Osteoblast (primary cell): ENCODE measurements at regions not wholly inside any gene's neighbourhood (a gene's known extent, or its start where the extent isn't known, plus 50 kb on each side); places are given as distances from the start of the nearest gene placed in this dataset.

Experiments used
- DNase-seq: peaks from one replicate; pipeline ENCODE4 v3.0.0; 2011; ENCODE audit warnings: low spot score, mixed read lengths; ENCODE audit not compliant: insufficient read length; ENCODE audit errors: missing footprints
- H2AFZ ChIP-seq: 2 replicates; pipeline ENCODE4 v1.6.0; 2011; ENCODE audit warnings: mild to moderate bottlenecking, low read length
- H3K27ac ChIP-seq: 2 replicates; pipeline ENCODE4 v1.5.1; 2011; ENCODE audit warnings: mild to moderate bottlenecking, low read depth, low read length, moderate library complexity
- H3K27me3 ChIP-seq: 2 replicates; pipeline ENCODE4 v1.6.0; 2012; ENCODE audit warnings: mild to moderate bottlenecking, control low read depth, inconsistent platforms, low read length, moderate library complexity; ENCODE audit not compliant: insufficient read depth
- H3K36me3 ChIP-seq: 2 replicates; pipeline ENCODE4 v1.5.1; 2011; ENCODE audit warnings: mild to moderate bottlenecking, low read length, control low read depth, moderate library complexity; ENCODE audit not compliant: insufficient read depth
- H3K4me1 ChIP-seq: 2 replicates; pipeline ENCODE4 v1.5.1; 2011; ENCODE audit warnings: mild to moderate bottlenecking, low read length, control low read depth, moderate library complexity; ENCODE audit not compliant: insufficient read depth
- H3K4me2 ChIP-seq: 2 replicates; pipeline ENCODE4 v1.6.0; 2011; ENCODE audit warnings: mild to moderate bottlenecking, low read length; ENCODE audit not compliant: insufficient read depth
- H3K4me3 ChIP-seq: fragments of 200-600 bp; sonication (generic); 3 replicates; pipeline ENCODE4 v1.5.1; 2012; ENCODE audit warnings: mild to moderate bottlenecking, low read length, inconsistent platforms; ENCODE audit not compliant: insufficient read depth
- H3K79me2 ChIP-seq: 2 replicates; pipeline ENCODE4 v1.6.0; 2012; ENCODE audit warnings: mild to moderate bottlenecking, low read length, control low read depth, inconsistent platforms; ENCODE audit not compliant: insufficient read depth
- H3K9me3 ChIP-seq: 2 replicates; pipeline ENCODE4 v1.5.1; 2011; ENCODE audit warnings: low read depth, low read length, control low read depth
- H4K20me1 ChIP-seq: 2 replicates; pipeline ENCODE4 v1.6.0; 2012; ENCODE audit warnings: mild to moderate bottlenecking, low read length, control low read depth; ENCODE audit not compliant: insufficient read depth
- TF ChIP-seq, protein P1 (sequence below): IDR thresholded peaks from 2 replicates; pipeline ENCODE4 v1.5.1; 2011; ENCODE audit warnings: mild to moderate bottlenecking, low read depth, low read length, moderate library complexity; ENCODE audit errors: extremely low read depth

DNA sequence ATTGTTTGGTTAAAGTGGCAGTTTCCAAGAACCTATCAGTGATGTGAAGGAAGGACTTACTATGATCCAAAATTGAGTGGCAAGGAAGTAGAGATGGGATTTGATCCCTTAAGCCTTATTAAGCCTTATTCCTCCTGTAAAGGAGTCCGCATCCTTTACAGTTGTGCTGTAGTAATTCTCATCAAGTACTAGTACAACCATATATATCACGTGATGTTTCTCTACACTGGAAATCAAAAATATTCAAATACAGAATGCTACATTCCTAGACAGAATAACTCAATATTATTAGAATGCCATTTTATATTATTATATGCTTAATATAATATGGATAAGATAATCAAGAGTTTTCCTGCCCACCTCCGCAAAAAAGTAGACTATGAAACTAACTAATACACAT, 312.4 kb upstream of the SPHKAP start:
- no peaks in the 10 kb centered on the region for H3K4me1 ChIP-seq
- no peaks in the 10 kb centered on the region for H3K79me2 ChIP-seq
- H3K36me3 ChIP-seq = no peaks in the 10 kb centered on the region
- H3K9me3 ChIP-seq = no peaks in the 10 kb centered on the region
- TF ChIP-seq, protein P1, sequence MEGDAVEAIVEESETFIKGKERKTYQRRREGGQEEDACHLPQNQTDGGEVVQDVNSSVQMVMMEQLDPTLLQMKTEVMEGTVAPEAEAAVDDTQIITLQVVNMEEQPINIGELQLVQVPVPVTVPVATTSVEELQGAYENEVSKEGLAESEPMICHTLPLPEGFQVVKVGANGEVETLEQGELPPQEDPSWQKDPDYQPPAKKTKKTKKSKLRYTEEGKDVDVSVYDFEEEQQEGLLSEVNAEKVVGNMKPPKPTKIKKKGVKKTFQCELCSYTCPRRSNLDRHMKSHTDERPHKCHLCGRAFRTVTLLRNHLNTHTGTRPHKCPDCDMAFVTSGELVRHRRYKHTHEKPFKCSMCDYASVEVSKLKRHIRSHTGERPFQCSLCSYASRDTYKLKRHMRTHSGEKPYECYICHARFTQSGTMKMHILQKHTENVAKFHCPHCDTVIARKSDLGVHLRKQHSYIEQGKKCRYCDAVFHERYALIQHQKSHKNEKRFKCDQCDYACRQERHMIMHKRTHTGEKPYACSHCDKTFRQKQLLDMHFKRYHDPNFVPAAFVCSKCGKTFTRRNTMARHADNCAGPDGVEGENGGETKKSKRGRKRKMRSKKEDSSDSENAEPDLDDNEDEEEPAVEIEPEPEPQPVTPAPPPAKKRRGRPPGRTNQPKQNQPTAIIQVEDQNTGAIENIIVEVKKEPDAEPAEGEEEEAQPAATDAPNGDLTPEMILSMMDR = no peak
- H4K20me1 ChIP-seq = no peaks in the 10 kb centered on the region
- no peak overlapping the region for H3K4me2 ChIP-seq
- no peaks in the 10 kb centered on the region for H3K27me3 ChIP-seq
- H3K27ac ChIP-seq = no peak overlapping the region
- H3K4me3 ChIP-seq = no peak overlapping the region
- no peak overlapping the region for H2AFZ ChIP-seq
- no peak for DNase-seq

DNA sequence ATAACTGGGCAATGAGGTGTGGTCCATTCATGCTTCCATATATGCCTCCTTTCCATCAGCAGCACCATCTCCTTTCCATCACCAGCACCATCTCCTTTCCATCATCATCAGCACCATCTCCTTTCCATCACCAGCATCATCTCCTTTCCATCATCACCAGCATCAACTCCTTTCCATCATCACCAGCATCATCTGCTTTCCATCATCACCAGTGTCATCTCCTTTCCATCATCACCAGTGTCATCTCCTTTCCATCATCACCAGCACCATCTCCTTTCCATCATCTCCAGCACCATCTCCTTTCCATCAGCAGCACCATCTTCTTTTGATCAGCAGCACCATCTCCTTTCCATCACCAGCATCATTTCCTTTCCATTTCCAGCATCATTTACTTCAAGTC, 297.5 kb upstream of the SPHKAP start:
- DNase-seq = no peak
- TF ChIP-seq, protein P1 = no peak
- Histone ChIP-seq H3K4me3 (no peak overlapping the region), H3K36me3 (no peaks in the 10 kb centered on the region), H3K4me1 (no peaks in the 10 kb centered on the region), H3K79me2 (no peaks in the 10 kb centered on the region), H3K27me3 (no peaks in the 10 kb centered on the region), H3K4me2 (no peak overlapping the region), H3K9me3 (peaks cover 1% of the 10 kb centered on the region), H2AFZ (no peak overlapping the region), H3K27ac (no peak overlapping the region), H4K20me1 (no peaks in the 10 kb centered on the region)

DNA sequence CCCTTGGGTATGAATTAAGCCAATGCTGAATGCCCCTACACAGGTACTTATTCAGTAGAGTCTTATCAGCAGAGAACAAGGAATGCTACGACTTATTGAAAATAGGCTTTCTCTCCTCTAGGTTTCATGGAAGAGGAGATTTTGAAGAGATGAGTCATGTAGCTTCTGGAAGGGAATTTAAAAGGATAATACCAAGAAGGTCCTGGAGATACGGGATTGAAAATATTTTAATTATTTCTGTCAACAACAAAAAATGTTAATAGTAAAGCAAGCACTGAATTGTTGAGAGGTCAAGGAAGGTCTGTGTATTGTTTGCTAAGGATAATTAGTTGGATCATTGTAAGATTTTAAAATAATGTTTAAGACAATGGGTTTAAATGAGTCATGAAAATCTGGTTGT, 293.0 kb upstream of the SPHKAP start:
- H2AFZ ChIP-seq = no peak overlapping the region
- H3K4me3 ChIP-seq = no peak overlapping the region
- no peaks in the 10 kb centered on the region for H3K9me3 ChIP-seq
- DNase-seq = no peak
- no peaks in the 10 kb centered on the region for H3K4me1 ChIP-seq
- no peaks in the 10 kb centered on the region for H3K27me3 ChIP-seq
- H3K36me3 ChIP-seq = no peaks in the 10 kb centered on the region
- no peaks in the 10 kb centered on the region for H3K79me2 ChIP-seq
- H3K4me2 ChIP-seq = no peak overlapping the region
- no peak overlapping the region for H3K27ac ChIP-seq
- TF ChIP-seq, protein P1 = no peak
- H4K20me1 ChIP-seq = no peaks in the 10 kb centered on the region

DNA sequence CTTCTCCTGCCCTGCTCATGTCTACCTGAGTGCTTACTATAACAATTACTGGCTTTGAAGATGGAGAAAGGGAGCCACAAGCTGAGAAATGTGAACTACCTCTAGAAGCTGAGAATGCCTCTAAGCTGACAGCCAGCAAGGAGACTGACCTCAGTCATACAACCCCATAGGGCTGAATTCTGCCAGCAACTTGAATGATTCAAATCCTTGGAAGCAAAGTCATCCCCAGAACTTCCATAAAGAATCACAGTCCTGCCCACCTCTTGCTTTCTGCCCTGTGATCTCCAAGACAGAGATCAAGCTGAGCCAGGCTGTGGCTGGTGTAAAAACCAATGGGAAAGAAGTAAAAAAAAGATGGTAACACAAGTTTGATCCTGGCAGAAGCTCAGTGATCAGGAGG, 288.2 kb upstream of the SPHKAP start:
- H2AFZ ChIP-seq = no peak overlapping the region
- no peaks in the 10 kb centered on the region for H3K36me3 ChIP-seq
- no peak overlapping the region for H3K4me3 ChIP-seq
- no peaks in the 10 kb centered on the region for H3K27me3 ChIP-seq
- no peak for DNase-seq
- H3K79me2 ChIP-seq = no peaks in the 10 kb centered on the region
- H3K27ac ChIP-seq = no peak overlapping the region
- TF ChIP-seq, protein P1 = no peak
- no peaks in the 10 kb centered on the region for H4K20me1 ChIP-seq
- no peaks in the 10 kb centered on the region for H3K9me3 ChIP-seq
- no peaks in the 10 kb centered on the region for H3K4me1 ChIP-seq
- H3K4me2 ChIP-seq = no peak overlapping the region
